Liver (tissue), 2 donors: ENCODE measurements at regions not wholly inside any gene's neighbourhood (a gene's known extent, or its start where the extent isn't known, plus 50 kb on each side); places are given as distances from the start of the nearest gene placed in this dataset.

Experiments used
- MAX ChIP-seq: IDR thresholded peaks from 2 replicates; pipeline ENCODE4 v1.6.1; 2016; ENCODE audit warnings: antibody characterized with exemption
- RAD21 ChIP-seq, 2 donors: IDR thresholded peaks; 2 replicates each; pipeline ENCODE4 v1.6.1; 2016; ENCODE audit warnings: antibody characterized with exemption in 2 of 2, mild to moderate bottlenecking in 2 of 2
- REST ChIP-seq: IDR thresholded peaks from 2 replicates; pipeline ENCODE4 v1.6.1; 2016; ENCODE audit warnings: antibody characterized with exemption, mild to moderate bottlenecking
- TAF1 ChIP-seq: conservative IDR thresholded peaks from 2 replicates; pipeline ENCODE4 v1.6.1; 2016; ENCODE audit warnings: antibody characterized with exemption, mild to moderate bottlenecking
- donor health status: healthy.

- TF ChIP-seq REST (no peak), RAD21 (IDR thresholded peaks at IDR 0.05) (no peak), TAF1 (no peak), MAX (no peak)
Measured at GRCh38 chr2:122651780-122652179, 896.3 kb downstream of the TSN start.
